ENCODE measurements at regions not wholly inside any gene's neighbourhood (a gene's known extent, or its start where the extent isn't known, plus 50 kb on each side); places are given as distances from the start of the nearest gene placed in this dataset.
"Not testable (repeated sequence)": the region's sequence is repeated elsewhere in the genome, so short reads cannot be mapped to it uniquely, and the experiment has no call there.

GRCh38 chrX:110519906-110520452 lies 161.3 kb downstream of the RTL9 start:
- no peak for DNase-seq

GRCh38 chrX:110520652-110521051 lies 162.0 kb downstream of the RTL9 start:
- not testable (repeated sequence) for DNase-seq

GRCh38 chrX:110531873-110532580 lies 173.4 kb downstream of the RTL9 start:
- no peak for DNase-seq

GRCh38 chrX:110532581-110532931 lies 173.9 kb downstream of the RTL9 start:
- no peak for DNase-seq

GRCh38 chrX:110536816-110537215 lies 178.2 kb downstream of the RTL9 start:
- no peak for DNase-seq

GRCh38 chrX:110541266-110541665 lies 182.6 kb downstream of the RTL9 start:
- DNase-seq = no peak

- not testable (repeated sequence) for DNase-seq
Measured at GRCh38 chrX:110550854-110551253, 192.2 kb downstream of the RTL9 start.

GRCh38 chrX:110557864-110558263 lies 199.2 kb downstream of the RTL9 start:
- DNase-seq = no peak

GRCh38 chrX:110558406-110558805 lies 199.8 kb downstream of the RTL9 start:
- no peak for DNase-seq

GRCh38 chrX:110561034-110561433 lies 202.4 kb downstream of the RTL9 start:
- DNase-seq = no peak

GRCh38 chrX:110563282-110563681 lies 204.6 kb downstream of the RTL9 start:
- no peak for DNase-seq

GRCh38 chrX:110568441-110568840 lies 209.8 kb downstream of the RTL9 start:
- no peak for DNase-seq

GRCh38 chrX:110569506-110569905 lies 210.9 kb downstream of the RTL9 start:
- DNase-seq = no peak

GRCh38 chrX:110578270-110578669 lies 217.3 kb downstream of the CHRDL1 start:
- no peak for DNase-seq

GRCh38 chrX:110584083-110584482 lies 211.5 kb downstream of the CHRDL1 start:
- DNase-seq = no peak

- no peak for DNase-seq
Measured at GRCh38 chrX:110588164-110588563, 207.5 kb downstream of the CHRDL1 start.

- DNase-seq = no peak
Measured at GRCh38 chrX:110588853-110589252, 206.8 kb downstream of the CHRDL1 start.

- DNase-seq = no peak
Measured at GRCh38 chrX:110600745-110601310, 194.8 kb downstream of the CHRDL1 start.

- no peak for DNase-seq
Measured at GRCh38 chrX:110614596-110614995, 181.0 kb downstream of the CHRDL1 start.
